HepG2 (cell line): ENCODE measurements at regions not wholly inside any gene's neighbourhood (a gene's known extent, or its start where the extent isn't known, plus 50 kb on each side); places are given as distances from the start of the nearest gene placed in this dataset.

Experiments
- ATAC-seq: fragments of 200-7000 bp; cut with Tn5 transposase; 3 replicates; pipeline ENCODE4 v1.9.1; 2020; ENCODE audit warnings: mild to moderate bottlenecking, moderate library complexity
- BruUV-seq: library from RNA; stranded (reverse); fragments of 400-500 nt; replicated peaks from 2 replicates; lab custom pipeline; 2021; lab: Mats Ljungman, UMichigan
- CTCF ChIA-PET: fragments of 300-600 bp; formaldehyde crosslinking; extraction: SDS; loops from one replicate; lab custom pipeline; 2021; ENCODE audit warnings: low total read pairs, inconsistent platforms, low intra/inter-chr PET ratio; lab: Yijun Ruan, JAX
- POLR2A ChIA-PET: fragments of 350-600 bp; sonication (Branson Sonifier 250); formaldehyde crosslinking; loops from one replicate; lab custom pipeline; 2020; ENCODE audit warnings: antibody characterized with exemption, inconsistent platforms; lab: Yijun Ruan, JAX
- DNase-seq: peaks from one replicate; pipeline ENCODE4 v3.0.0-alpha.2; 2015; ENCODE audit warnings: low spot score
- FAIRE-seq: peaks from 3 replicates; lab custom pipeline; 2011; peaks lifted over from hg19 to GRCh38; lab: Jason Lieb, UNC
- H2AFZ ChIP-seq: one replicate; pipeline ENCODE4 v1.6.1; 2011; ENCODE audit warnings: low read length, inconsistent platforms
- H3K27ac ChIP-seq: fragments of 300-600 bp; 3 replicates; pipeline ENCODE4 v1.8.0; 2011; ENCODE audit warnings: mixed run types, mild to moderate bottlenecking, mixed read lengths, low read length, inconsistent platforms; ENCODE audit not compliant: insufficient read depth; ENCODE audit errors: extremely low read length
- H3K27me3 ChIP-seq, 2 experiments: fragments of 200-600 bp in 1 of 2; 2 replicates in 1 of 2; 3 replicates in 1 of 2; pipeline versions ENCODE4 v1.6.0 to v1.8.0; 2011; ENCODE audit warnings: low read length in 2 of 2, mild to moderate bottlenecking in 2 of 2, moderate library complexity in 2 of 2, inconsistent platforms in 1 of 2; ENCODE audit not compliant: insufficient read depth in 2 of 2, control insufficient read depth in 1 of 2
- H3K36me3 ChIP-seq, 2 experiments: fragments of 200-600 bp in 1 of 2; replicated peaks in 1 of 2; 2 replicates in 1 of 2; 3 replicates in 1 of 2; pipeline versions ENCODE4 v1.5.1 to v1.8.0; 2011; ENCODE audit warnings: low read length in 2 of 2, inconsistent platforms in 1 of 2; ENCODE audit not compliant: insufficient read depth in 2 of 2, control insufficient read depth in 1 of 2
- H3K4me1 ChIP-seq: 2 replicates; pipeline ENCODE4 v1.5.1; 2012; ENCODE audit warnings: low read length, inconsistent platforms; ENCODE audit not compliant: insufficient read depth
- H3K4me2 ChIP-seq: 2 replicates; pipeline ENCODE4 v1.6.0; 2011; ENCODE audit warnings: low read depth, low read length, inconsistent platforms
- H3K4me3 ChIP-seq, 3 experiments: fragments of 200-600 bp in 1 of 3; sonication (generic), shearing (Covaris generic) in 1 of 3; replicated peaks in 1 of 3; 2 replicates each; pipeline ENCODE4 v1.5.1; 2011 to 2016; ENCODE audit warnings: low read length in 3 of 3, inconsistent platforms in 2 of 3, low read depth in 2 of 3, mild to moderate bottlenecking in 2 of 3, control low read depth in 1 of 3, mixed read lengths in 1 of 3; ENCODE audit not compliant: insufficient read depth in 1 of 3
- H3K79me2 ChIP-seq: one replicate; pipeline ENCODE4 v1.6.1; 2011; ENCODE audit warnings: low read length, inconsistent platforms; ENCODE audit not compliant: insufficient read depth
- H3K9ac ChIP-seq: 2 replicates; pipeline ENCODE4 v1.6.0; 2011; ENCODE audit warnings: mild to moderate bottlenecking, low read depth, low read length, inconsistent platforms; ENCODE audit not compliant: insufficient read depth
- H3K9me3 ChIP-seq: 2 replicates; pipeline ENCODE4 v1.5.1; 2012; ENCODE audit warnings: mild to moderate bottlenecking, low read length
- H4K20me1 ChIP-seq: 2 replicates; pipeline ENCODE4 v1.6.0; 2011; ENCODE audit warnings: inconsistent platforms, mild to moderate bottlenecking, low read length, moderate library complexity; ENCODE audit not compliant: insufficient read depth
- FLYWCH1 ChIP-seq: sonication (generic); formaldehyde crosslinking; IDR thresholded peaks from 2 replicates; pipeline ENCODE4 v1.8.1; 2023; ENCODE audit warnings: mild to moderate bottlenecking, missing genetic modification reagents
- NFATC3 ChIP-seq: sonication (generic); formaldehyde crosslinking; IDR thresholded peaks from 2 replicates; pipeline ENCODE4 v1.5.1; 2020; ENCODE audit warnings: mild to moderate bottlenecking, missing genetic modification reagents
- ZNF431 ChIP-seq: sonication (generic); formaldehyde crosslinking; IDR thresholded peaks from 2 replicates; pipeline ENCODE4 v1.9.0; 2022; ENCODE audit warnings: missing genetic modification reagents, low read depth, mild to moderate bottlenecking, borderline replicate concordance
- ZSCAN29 ChIP-seq: sonication (generic); formaldehyde crosslinking; conservative IDR thresholded peaks from 2 replicates; pipeline ENCODE4 v1.4.0; 2020; ENCODE audit warnings: mild to moderate bottlenecking, missing genetic modification reagents
- WGBS: methylation state at CpG from one replicate; pipeline ENCODE4 v1.1.6; 2017; ENCODE audit warnings: low lambda C conversion rate; 5-methylcytosine and 5-hydroxymethylcytosine counted together
- in situ Hi-C: cut with HindIII; loops from 2 replicates; pipeline ENCODE4 v1.10.0; 2017; ENCODE audit warnings: low pct_unique_long_range_greater_than_20kb; ENCODE audit not compliant: extremely low pct_ligation_motif_present
- intact Hi-C: fragments of 100-400 bp; cut with micrococcal nuclease; formaldehyde crosslinking; loops from one replicate; pipeline ENCODE4 v1.10.0; 2022; ENCODE audit not compliant: unreplicated experiment
- TF ChIP-seq, protein P1 (sequence below): sonication (generic); formaldehyde crosslinking; IDR thresholded peaks from 2 replicates; pipeline ENCODE4 v1.4.0; 2020; ENCODE audit warnings: missing genetic modification reagents, borderline replicate concordance
- TF ChIP-seq, protein P2 (sequence below): sonication (generic); formaldehyde crosslinking; IDR thresholded peaks from 2 replicates; pipeline ENCODE4 v1.9.0; 2021; ENCODE audit warnings: missing genetic modification reagents, mild to moderate bottlenecking, borderline replicate concordance
- TF ChIP-seq, protein P3 (sequence below): IDR thresholded peaks from 2 replicates; pipeline ENCODE4 v1.6.1; 2012; ENCODE audit warnings: inconsistent platforms
- TF ChIP-seq, protein P4 (sequence below): sonication (generic); formaldehyde crosslinking; IDR thresholded peaks from 2 replicates; pipeline ENCODE4 v1.8.1; 2023; ENCODE audit warnings: mild to moderate bottlenecking, missing genetic modification reagents

DNA sequence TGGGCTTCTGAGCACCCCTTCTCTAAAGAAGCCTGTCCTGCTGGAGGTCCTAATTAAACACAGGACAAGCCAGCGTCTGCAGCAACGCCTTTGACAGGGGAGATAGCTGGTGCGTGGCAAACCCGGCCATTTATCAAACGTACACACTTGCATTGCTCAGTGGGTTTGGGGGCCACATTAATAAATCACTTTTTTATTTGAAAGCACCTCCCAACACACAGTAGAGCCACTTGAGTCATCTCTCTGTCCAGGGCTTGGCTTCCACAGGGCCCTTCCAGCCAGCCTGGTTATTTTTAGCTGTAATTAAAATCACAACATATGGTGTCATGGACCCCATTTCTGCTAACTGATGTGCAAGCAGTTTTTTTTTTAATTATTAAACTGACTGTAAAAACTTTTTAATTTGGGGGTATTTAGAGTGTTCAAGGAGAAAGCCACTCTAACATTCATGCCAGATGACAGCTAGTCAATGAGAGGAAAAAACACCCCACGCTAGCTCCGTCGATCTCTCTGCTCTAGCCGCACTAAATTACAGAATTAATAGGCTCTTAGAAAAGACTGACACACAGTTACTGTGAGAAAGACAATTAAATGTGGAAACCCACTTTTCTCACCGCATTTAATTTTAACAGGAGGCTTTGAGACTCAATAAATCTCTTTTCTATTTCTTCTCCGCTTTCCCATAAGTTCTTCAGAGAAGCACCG is 201.0 kb upstream of the WSCD1 start (continued):
- TF ChIP-seq, protein P1, sequence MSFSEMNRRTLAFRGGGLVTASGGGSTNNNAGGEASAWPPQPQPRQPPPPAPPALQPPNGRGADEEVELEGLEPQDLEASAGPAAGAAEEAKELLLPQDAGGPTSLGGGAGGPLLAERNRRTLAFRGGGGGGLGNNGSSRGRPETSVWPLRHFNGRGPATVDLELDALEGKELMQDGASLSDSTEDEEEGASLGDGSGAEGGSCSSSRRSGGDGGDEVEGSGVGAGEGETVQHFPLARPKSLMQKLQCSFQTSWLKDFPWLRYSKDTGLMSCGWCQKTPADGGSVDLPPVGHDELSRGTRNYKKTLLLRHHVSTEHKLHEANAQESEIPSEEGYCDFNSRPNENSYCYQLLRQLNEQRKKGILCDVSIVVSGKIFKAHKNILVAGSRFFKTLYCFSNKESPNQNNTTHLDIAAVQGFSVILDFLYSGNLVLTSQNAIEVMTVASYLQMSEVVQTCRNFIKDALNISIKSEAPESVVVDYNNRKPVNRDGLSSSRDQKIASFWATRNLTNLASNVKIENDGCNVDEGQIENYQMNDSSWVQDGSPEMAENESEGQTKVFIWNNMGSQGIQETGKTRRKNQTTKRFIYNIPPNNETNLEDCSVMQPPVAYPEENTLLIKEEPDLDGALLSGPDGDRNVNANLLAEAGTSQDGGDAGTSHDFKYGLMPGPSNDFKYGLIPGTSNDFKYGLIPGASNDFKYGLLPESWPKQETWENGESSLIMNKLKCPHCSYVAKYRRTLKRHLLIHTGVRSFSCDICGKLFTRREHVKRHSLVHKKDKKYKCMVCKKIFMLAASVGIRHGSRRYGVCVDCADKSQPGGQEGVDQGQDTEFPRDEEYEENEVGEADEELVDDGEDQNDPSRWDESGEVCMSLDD (CRISPR knock-in tag), result no peak
- TF ChIP-seq, protein P2, sequence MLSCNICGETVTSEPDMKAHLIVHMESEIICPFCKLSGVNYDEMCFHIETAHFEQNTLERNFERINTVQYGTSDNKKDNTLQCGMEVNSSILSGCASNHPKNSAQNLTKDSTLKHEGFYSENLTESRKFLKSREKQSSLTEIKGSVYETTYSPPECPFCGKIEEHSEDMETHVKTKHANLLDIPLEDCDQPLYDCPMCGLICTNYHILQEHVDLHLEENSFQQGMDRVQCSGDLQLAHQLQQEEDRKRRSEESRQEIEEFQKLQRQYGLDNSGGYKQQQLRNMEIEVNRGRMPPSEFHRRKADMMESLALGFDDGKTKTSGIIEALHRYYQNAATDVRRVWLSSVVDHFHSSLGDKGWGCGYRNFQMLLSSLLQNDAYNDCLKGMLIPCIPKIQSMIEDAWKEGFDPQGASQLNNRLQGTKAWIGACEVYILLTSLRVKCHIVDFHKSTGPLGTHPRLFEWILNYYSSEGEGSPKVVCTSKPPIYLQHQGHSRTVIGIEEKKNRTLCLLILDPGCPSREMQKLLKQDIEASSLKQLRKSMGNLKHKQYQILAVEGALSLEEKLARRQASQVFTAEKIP (CRISPR knock-in tag), result no peak

DNA sequence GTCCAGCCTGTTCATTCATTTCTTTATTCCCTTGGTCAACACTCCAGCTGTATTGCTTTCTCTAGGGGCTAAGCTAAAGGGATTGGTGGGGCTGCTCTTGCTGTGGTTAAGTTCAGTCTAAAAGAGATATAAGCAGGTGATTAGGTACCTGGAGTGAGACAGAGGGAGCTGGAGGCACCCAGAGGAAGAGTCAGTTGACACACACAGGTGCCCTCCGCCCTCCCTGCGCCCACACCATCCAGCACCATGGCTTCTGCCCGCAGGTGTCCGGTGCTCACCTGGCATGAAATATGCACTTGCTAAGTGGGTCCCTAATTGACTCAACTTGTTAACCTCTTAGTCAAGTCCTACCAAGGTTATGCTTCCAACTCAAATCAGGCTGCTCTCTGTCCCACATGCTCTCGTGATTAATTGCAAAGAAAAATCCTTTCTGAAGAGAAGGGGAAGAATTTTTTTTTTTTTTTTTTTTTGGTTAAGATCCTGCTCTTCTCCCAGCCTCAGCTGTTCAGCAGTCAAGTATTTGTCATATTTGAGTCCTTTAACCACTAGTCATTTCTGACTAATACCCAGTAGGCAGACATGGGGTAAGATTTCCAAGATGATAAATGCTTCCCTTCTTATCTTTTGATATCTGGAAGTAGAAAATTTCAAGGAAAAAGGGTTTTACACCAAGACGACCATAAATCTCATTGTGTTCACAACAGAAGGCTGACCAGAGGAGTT is 199.8 kb upstream of the WSCD1 start:
- H3K9ac ChIP-seq, result no peak overlapping the region

More for the DNA sequence above, 199.8 kb upstream of the WSCD1 start:
- no peak overlapping the region for H3K4me3 ChIP-seq
- 67% methylated on average over 6 of the region's 6 CpGs for WGBS
- DNase-seq, result no peak
- no peaks in the 10 kb centered on the region for H3K9me3 ChIP-seq
- ATAC-seq, result no peak
- H2AFZ ChIP-seq, result no peak overlapping the region
- H3K4me2 ChIP-seq, result no peak overlapping the region
- TF ChIP-seq, protein P3, sequence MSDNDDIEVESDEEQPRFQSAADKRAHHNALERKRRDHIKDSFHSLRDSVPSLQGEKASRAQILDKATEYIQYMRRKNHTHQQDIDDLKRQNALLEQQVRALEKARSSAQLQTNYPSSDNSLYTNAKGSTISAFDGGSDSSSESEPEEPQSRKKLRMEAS, result no peak
- TF ChIP-seq FLYWCH1 (CRISPR knock-in tag) (no peak), ZSCAN29 (CRISPR knock-in tag) (no peak), ZNF431 (CRISPR knock-in tag) (no peak), NFATC3 (CRISPR knock-in tag) (no peak)
- TF ChIP-seq, protein P4, sequence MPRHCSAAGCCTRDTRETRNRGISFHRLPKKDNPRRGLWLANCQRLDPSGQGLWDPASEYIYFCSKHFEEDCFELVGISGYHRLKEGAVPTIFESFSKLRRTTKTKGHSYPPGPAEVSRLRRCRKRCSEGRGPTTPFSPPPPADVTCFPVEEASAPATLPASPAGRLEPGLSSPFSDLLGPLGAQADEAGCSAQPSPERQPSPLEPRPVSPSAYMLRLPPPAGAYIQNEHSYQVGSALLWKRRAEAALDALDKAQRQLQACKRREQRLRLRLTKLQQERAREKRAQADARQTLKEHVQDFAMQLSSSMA (CRISPR knock-in tag), result no peak
- no peaks in the 10 kb centered on the region for H3K36me3 ChIP-seq
- BruUV-seq, result no TSS peak
- intact Hi-C loops (no loop called here), in situ Hi-C loops (no loop called here)
- POLR2A ChIA-PET, result no interaction called here
- no peak for FAIRE-seq
- H3K79me2 ChIP-seq, result no peaks in the 10 kb centered on the region
- no peaks in the 10 kb centered on the region for H3K27me3 ChIP-seq
- CTCF ChIA-PET, result no interaction called here
- H4K20me1 ChIP-seq, result no peaks in the 10 kb centered on the region
- no peak overlapping the region for H3K27ac ChIP-seq
- no peaks in the 10 kb centered on the region for H3K4me1 ChIP-seq
